ENCODE measurements at regions not wholly inside any gene's neighbourhood (a gene's known extent, or its start where the extent isn't known, plus 50 kb on each side); places are given as distances from the start of the nearest gene placed in this dataset.
A peak's percentile ranks its signal among the peaks of the same experiment; 100 is the strongest.

DNA sequence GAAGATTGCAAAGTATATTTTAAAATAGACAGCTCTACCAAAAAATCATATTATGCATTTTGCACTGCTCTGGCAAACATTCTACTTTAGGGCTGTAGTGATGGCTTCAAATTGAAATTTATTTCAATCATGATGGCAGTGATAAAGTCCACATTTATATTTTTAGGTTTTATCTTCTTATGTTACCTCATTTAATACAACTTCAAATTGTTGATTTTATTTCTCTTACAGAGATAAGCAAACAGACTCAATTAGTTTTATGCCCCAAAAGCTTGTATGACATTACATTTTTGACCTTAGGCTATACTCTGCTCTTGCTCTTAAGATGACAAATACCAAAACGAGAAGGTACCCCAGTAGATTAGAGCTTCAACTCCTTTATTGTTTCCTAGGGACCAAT is 87.4 kb downstream of the CYLC2 start:
- Histone ChIP-seq H3K4me2 (ENCODE audit: low read depth, low read length) (no peak overlapping the region), H3K4me1 (ENCODE audit: insufficient read depth, low read length) (no peaks in the 10 kb centered on the region), H4K20me1 (ENCODE audit: insufficient read depth, low read length) (no peaks in the 10 kb centered on the region), H3K9me3 (ENCODE audit: low read length) (no peaks in the 10 kb centered on the region), H3K9ac (ENCODE audit: insufficient read depth, low read depth, low read length) (no peak overlapping the region), H2AFZ (ENCODE audit: low read length) (no peak overlapping the region), H3K27ac (ENCODE audit: extremely low read length, insufficient read depth, low read length) (no peak overlapping the region), H3K36me3 (replicated peaks in 1 of 2; ENCODE audit: control insufficient read depth in 1 of 2, insufficient read depth in 2 of 2, low read length in 2 of 2) (no peaks in the 10 kb centered on the region), H3K79me2 (ENCODE audit: insufficient read depth, low read length) (no peaks in the 10 kb centered on the region), H3K4me3 (replicated peaks in 1 of 3; ENCODE audit: insufficient read depth in 1 of 3, low read depth in 2 of 3, low read length in 3 of 3) (no peak overlapping the region), H3K27me3 (ENCODE audit: control insufficient read depth in 1 of 2, insufficient read depth in 2 of 2, low read length in 2 of 2) (no peaks in the 10 kb centered on the region)
- POLR2A ChIA-PET = no interaction called here
- CTCF ChIA-PET (ENCODE audit: low intra/inter-chr PET ratio, low total read pairs) = no interaction called here
- ATAC-seq (no peak), FAIRE-seq (no peak), DNase-seq (ENCODE audit: low spot score) (no peak)
- in situ Hi-C loops (cut with HindIII; ENCODE audit: extremely low pct_ligation_motif_present, low pct_unique_long_range_greater_than_20kb) (no loop called here), intact Hi-C loops (cut with micrococcal nuclease; ENCODE audit: unreplicated experiment) (no loop called here)
- TF ChIP-seq ZSCAN12 (CRISPR knock-in tag; IDR thresholded peaks at IDR 0.05) (no peak), TBX2 (CRISPR knock-in tag; IDR thresholded peaks at IDR 0.05; ENCODE audit: borderline replicate concordance) (no peak), ZBTB46 (CRISPR knock-in tag; IDR thresholded peaks at IDR 0.05; ENCODE audit: borderline replicate concordance) (no peak), MEIS2 (CRISPR knock-in tag; IDR thresholded peaks at IDR 0.05) (no peak)
- no TSS peak for BruUV-seq (replicated peaks)
- 0% methylated on average over 1 of the region's 1 CpG for WGBS (ENCODE audit: low lambda C conversion rate)

DNA sequence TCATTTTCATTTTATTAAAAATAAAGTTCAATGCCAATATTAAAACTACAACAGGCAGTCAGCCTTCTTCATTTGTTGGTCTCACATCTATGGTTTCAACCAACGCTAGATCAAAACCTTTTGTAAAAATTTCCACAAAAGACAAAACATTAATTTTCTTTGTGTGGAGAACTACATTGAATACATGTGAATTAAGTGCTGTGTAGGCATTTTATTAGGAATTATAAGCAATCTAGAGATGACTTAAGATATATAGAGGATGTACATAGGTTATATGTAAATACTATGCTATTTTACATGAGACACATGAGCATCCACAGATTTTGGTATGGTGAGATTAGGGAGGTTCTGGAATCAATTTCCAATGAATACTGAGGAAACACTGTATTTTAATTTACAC is 94.2 kb downstream of the CYLC2 start:
- TF ChIP-seq, protein P1, sequence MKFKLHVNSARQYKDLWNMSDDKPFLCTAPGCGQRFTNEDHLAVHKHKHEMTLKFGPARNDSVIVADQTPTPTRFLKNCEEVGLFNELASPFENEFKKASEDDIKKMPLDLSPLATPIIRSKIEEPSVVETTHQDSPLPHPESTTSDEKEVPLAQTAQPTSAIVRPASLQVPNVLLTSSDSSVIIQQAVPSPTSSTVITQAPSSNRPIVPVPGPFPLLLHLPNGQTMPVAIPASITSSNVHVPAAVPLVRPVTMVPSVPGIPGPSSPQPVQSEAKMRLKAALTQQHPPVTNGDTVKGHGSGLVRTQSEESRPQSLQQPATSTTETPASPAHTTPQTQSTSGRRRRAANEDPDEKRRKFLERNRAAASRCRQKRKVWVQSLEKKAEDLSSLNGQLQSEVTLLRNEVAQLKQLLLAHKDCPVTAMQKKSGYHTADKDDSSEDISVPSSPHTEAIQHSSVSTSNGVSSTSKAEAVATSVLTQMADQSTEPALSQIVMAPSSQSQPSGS (CRISPR knock-in tag; IDR thresholded peaks at IDR 0.05) = no peak
- peak; percentile 40 to 82; a peak in 3 of 4 replicates for TF ChIP-seq MAFK (conservative IDR thresholded peaks at IDR 0.05 in 1 of 2, IDR thresholded peaks at IDR 0.05 in 1 of 2; ENCODE audit: low read length in 2 of 2)
- no peak for TF ChIP-seq ZNF629 (CRISPR knock-in tag; conservative IDR thresholded peaks at IDR 0.05)
- TF ChIP-seq SMC3 (IDR thresholded peaks at IDR 0.05; ENCODE audit: low read length) = no peak
- TF ChIP-seq MAFF (IDR thresholded peaks at IDR 0.05; ENCODE audit: low read depth, low read length) = peak; percentile 57; the same call in 1 of the 2 replicates
- no peak for TF ChIP-seq HES4 (CRISPR knock-in tag; IDR thresholded peaks at IDR 0.05; ENCODE audit: borderline replicate concordance)
- TF ChIP-seq NFYB (CRISPR knock-in tag; IDR thresholded peaks at IDR 0.05) = no peak
- TF ChIP-seq, protein P2, sequence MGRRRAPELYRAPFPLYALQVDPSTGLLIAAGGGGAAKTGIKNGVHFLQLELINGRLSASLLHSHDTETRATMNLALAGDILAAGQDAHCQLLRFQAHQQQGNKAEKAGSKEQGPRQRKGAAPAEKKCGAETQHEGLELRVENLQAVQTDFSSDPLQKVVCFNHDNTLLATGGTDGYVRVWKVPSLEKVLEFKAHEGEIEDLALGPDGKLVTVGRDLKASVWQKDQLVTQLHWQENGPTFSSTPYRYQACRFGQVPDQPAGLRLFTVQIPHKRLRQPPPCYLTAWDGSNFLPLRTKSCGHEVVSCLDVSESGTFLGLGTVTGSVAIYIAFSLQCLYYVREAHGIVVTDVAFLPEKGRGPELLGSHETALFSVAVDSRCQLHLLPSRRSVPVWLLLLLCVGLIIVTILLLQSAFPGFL (CRISPR knock-in tag; IDR thresholded peaks at IDR 0.05) = no peak
- TF ChIP-seq ZNF737 (CRISPR knock-in tag; IDR thresholded peaks at IDR 0.05; ENCODE audit: borderline replicate concordance) = no peak
- TF ChIP-seq, protein P3, sequence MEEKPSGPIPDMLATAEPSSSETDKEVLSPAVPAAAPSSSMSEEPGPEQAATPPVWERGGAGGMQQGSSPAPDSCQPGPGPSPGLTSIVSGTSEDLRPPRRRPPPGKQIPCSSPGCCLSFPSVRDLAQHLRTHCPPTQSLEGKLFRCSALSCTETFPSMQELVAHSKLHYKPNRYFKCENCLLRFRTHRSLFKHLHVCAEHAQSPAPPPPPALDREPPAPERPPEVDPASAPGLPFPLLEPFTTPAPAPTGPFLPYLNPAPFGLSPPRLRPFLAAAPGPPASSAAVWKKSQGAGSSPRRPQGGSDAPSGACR (CRISPR knock-in tag; IDR thresholded peaks at IDR 0.05) = no peak
- TF ChIP-seq NR1H2 (CRISPR knock-in tag; IDR thresholded peaks at IDR 0.05; ENCODE audit: borderline replicate concordance, low read depth) = no peak
- H3K4me1 ChIP-seq (ENCODE audit: insufficient read depth, low read length) = no peaks in the 10 kb centered on the region
- WGBS (ENCODE audit: low lambda C conversion rate) = 50% methylated on average over 1 of the region's 1 CpG
- H4K20me1 ChIP-seq (ENCODE audit: insufficient read depth, low read length) = no peaks in the 10 kb centered on the region; the same call in 1 of the 2 replicates
- H3K79me2 ChIP-seq (ENCODE audit: insufficient read depth, low read length) = no peaks in the 10 kb centered on the region
- H3K4me2 ChIP-seq (ENCODE audit: low read depth, low read length) = no peak overlapping the region
- H3K27ac ChIP-seq (ENCODE audit: extremely low read length, insufficient read depth, low read length) = no peak overlapping the region
- ATAC-seq (no peak), DNase-seq (ENCODE audit: low spot score) (no peak), FAIRE-seq (no peak)
- no peak overlapping the region for H3K4me3 ChIP-seq (replicated peaks in 1 of 3; ENCODE audit: insufficient read depth in 1 of 3, low read depth in 2 of 3, low read length in 3 of 3)
- ChIA-PET POLR2A (no interaction called here), CTCF (ENCODE audit: low intra/inter-chr PET ratio, low total read pairs) (no interaction called here)
- no TSS peak for BruUV-seq (replicated peaks)
- in situ Hi-C loops (cut with HindIII; ENCODE audit: extremely low pct_ligation_motif_present, low pct_unique_long_range_greater_than_20kb) = no loop called here
- intact Hi-C loops (cut with micrococcal nuclease; ENCODE audit: unreplicated experiment) = no loop called here
- H3K36me3 ChIP-seq (replicated peaks in 1 of 2; ENCODE audit: control insufficient read depth in 1 of 2, insufficient read depth in 2 of 2, low read length in 2 of 2) = no peaks in the 10 kb centered on the region
- no peaks in the 10 kb centered on the region for H3K27me3 ChIP-seq (ENCODE audit: control insufficient read depth in 1 of 2, insufficient read depth in 2 of 2, low read length in 2 of 2)
- H3K9me3 ChIP-seq (ENCODE audit: low read length) = no peaks in the 10 kb centered on the region
- H3K9ac ChIP-seq (ENCODE audit: insufficient read depth, low read depth, low read length) = no peak overlapping the region
- H2AFZ ChIP-seq (ENCODE audit: low read length) = no peak overlapping the region
